Bronchial epithelial cell (primary cell): ENCODE measurements at regions not wholly inside any gene's neighbourhood (a gene's known extent, or its start where the extent isn't known, plus 50 kb on each side); places are given as distances from the start of the nearest gene placed in this dataset.

ENCODE experiments used
- DNase-seq: peaks from one replicate; pipeline ENCODE4 v3.0.0-alpha.2; 2010; ENCODE audit warnings: low read depth
- FAIRE-seq: peaks from 2 replicates; lab custom pipeline; 2011; peaks lifted over from hg19 to GRCh38; lab: Jason Lieb, UNC
- H3K27me3 ChIP-seq: 2 replicates; pipeline ENCODE4 v1.5.1; 2011; ENCODE audit warnings: low read length; ENCODE audit not compliant: control insufficient read depth, insufficient read depth
- H3K36me3 ChIP-seq: 2 replicates; pipeline ENCODE4 v1.5.1; 2011; ENCODE audit warnings: low read length; ENCODE audit not compliant: control insufficient read depth, insufficient read depth
- H3K4me3 ChIP-seq: 2 replicates; pipeline ENCODE4 v1.5.1; 2011; ENCODE audit warnings: mild to moderate bottlenecking, low read depth, low read length, control low read depth
- CTCF ChIP-seq: IDR thresholded peaks from 2 replicates; pipeline ENCODE4 v1.5.1; 2011; ENCODE audit warnings: mild to moderate bottlenecking, moderate library complexity, low read length, control low read depth, inconsistent platforms; ENCODE audit not compliant: insufficient read depth, severe bottlenecking

GRCh38 chr7:42739638-42740037 is 172.2 kb downstream of the C7orf25 start:
- no peak for TF ChIP-seq CTCF
- FAIRE-seq = no peak
- no peak for DNase-seq

GRCh38 chr7:42736931-42737330 is 174.9 kb downstream of the C7orf25 start:
- peaks cover 3% of the 10 kb centered on the region for H3K27me3 ChIP-seq
- no peaks in the 10 kb centered on the region for H3K36me3 ChIP-seq
- FAIRE-seq = no peak
- H3K4me3 ChIP-seq = no peak overlapping the region
- TF ChIP-seq CTCF = peak; percentile 43
- peak; percentile 21 for DNase-seq

More at GRCh38 chr7:42739638-42740037, 172.2 kb downstream of the C7orf25 start:
- Histone ChIP-seq H3K4me3 (no peak overlapping the region), H3K27me3 (no peaks in the 10 kb centered on the region), H3K36me3 (no peaks in the 10 kb centered on the region)

GRCh38 chr7:42735081-42735480 is 176.8 kb downstream of the C7orf25 start:
- FAIRE-seq = no peak
- Histone ChIP-seq H3K4me3 (no peak overlapping the region), H3K36me3 (no peaks in the 10 kb centered on the region), H3K27me3 (peaks cover 3% of the 10 kb centered on the region)
- no peak for DNase-seq
- TF ChIP-seq CTCF = no peak

GRCh38 chr7:42734568-42734967 is 177.3 kb downstream of the C7orf25 start:
- peaks cover 3% of the 10 kb centered on the region for H3K27me3 ChIP-seq
- H3K36me3 ChIP-seq = no peaks in the 10 kb centered on the region
- H3K4me3 ChIP-seq = no peak overlapping the region
- TF ChIP-seq CTCF = no peak
- FAIRE-seq (no peak), DNase-seq (peak; percentile 13)

- Histone ChIP-seq H3K27me3 (peaks cover 3% of the 10 kb centered on the region), H3K4me3 (no peak overlapping the region), H3K36me3 (no peaks in the 10 kb centered on the region)
- FAIRE-seq = peak; percentile 47
- DNase-seq = no peak
- no peak for TF ChIP-seq CTCF
Measured at GRCh38 chr7:42733040-42733439, 178.8 kb downstream of the C7orf25 start.

GRCh38 chr7:42730586-42730985 is 181.3 kb downstream of the C7orf25 start:
- peaks cover 3% of the 10 kb centered on the region for H3K27me3 ChIP-seq
- H3K4me3 ChIP-seq = no peak overlapping the region
- no peak for DNase-seq
- no peak for FAIRE-seq
- no peaks in the 10 kb centered on the region for H3K36me3 ChIP-seq
- TF ChIP-seq CTCF = no peak
